A549 (cell line): ENCODE measurements at regions not wholly inside any gene's neighbourhood (a gene's known extent, or its start where the extent isn't known, plus 50 kb on each side); places are given as distances from the start of the nearest gene placed in this dataset.

ENCODE experiments used
- ATAC-seq, 2 experiments: fragments of 200-7000 bp in 1 of 2; fragments of >200 bp in 1 of 2; cut with Nextera tagmentation in 1 of 2; cut with Tn5 transposase in 1 of 2; 3 replicates each; pipeline versions ENCODE4 v1.8.0 to v1.9.1; 2018 to 2020; ENCODE audit warnings: mild to moderate bottlenecking in 1 of 2, moderate library complexity in 1 of 2
- CTCF ChIA-PET: fragments of 300-600 bp; sonication (Branson Sonifier 250); formaldehyde crosslinking; extraction: SDS; loops from one replicate; lab custom pipeline; 2021; ENCODE audit warnings: antibody characterized with exemption, inconsistent platforms; lab: Yijun Ruan, JAX
- POLR2A ChIA-PET: fragments of 350-600 bp; formaldehyde crosslinking; extraction: SDS; loops from one replicate; lab custom pipeline; 2021; ENCODE audit warnings: antibody characterized with exemption, inconsistent platforms; lab: Yijun Ruan, JAX
- DNase-seq, 2 experiments: peaks; one replicate each; pipeline versions ENCODE4 v3.0.0 to v3.0.0-alpha.2; 2011 to 2016; ENCODE audit warnings: low read depth in 1 of 2, low spot score in 1 of 2
- FAIRE-seq: peaks from 2 replicates; lab custom pipeline; 2011; peaks lifted over from hg19 to GRCh38; lab: Jason Lieb, UNC
- H3K27ac ChIP-seq, 2 experiments: fragments of >200 bp; sonication (Bioruptor Twin); formaldehyde crosslinking; 3 replicates each; pipeline ENCODE4 v1.5.1; 2016 to 2017
- H3K4me1 ChIP-seq: fragments of >200 bp; sonication (Bioruptor Twin); formaldehyde crosslinking; 3 replicates; pipeline ENCODE4 v1.6.1; 2016
- H3K4me2 ChIP-seq: fragments of >200 bp; sonication (Bioruptor Twin); formaldehyde crosslinking; 3 replicates; pipeline ENCODE4 v1.6.1; 2016
- H3K4me3 ChIP-seq: fragments of >200 bp; sonication (Bioruptor Twin); formaldehyde crosslinking; 3 replicates; pipeline ENCODE4 v1.5.1; 2016
- H3K9me3 ChIP-seq: fragments of >200 bp; sonication (Bioruptor Twin); formaldehyde crosslinking; 3 replicates; pipeline ENCODE4 v1.6.1; 2016
- CBX8 ChIP-seq: fragments of 200-600 bp; sonication (generic); IDR thresholded peaks from 2 replicates; pipeline ENCODE4 v1.6.1; 2016
- CHD4 ChIP-seq: fragments of 200-600 bp; sonication (generic); IDR thresholded peaks from 2 replicates; pipeline ENCODE4 v1.6.1; 2016; ENCODE audit warnings: antibody characterized with exemption, mild to moderate bottlenecking, borderline replicate concordance
- EHF ChIP-seq: fragments of 250-450 bp; sonication (Bioruptor Pico); IDR thresholded peaks from 2 replicates; pipeline ENCODE4 v1.5.0; 2020; ENCODE audit warnings: mild to moderate bottlenecking
- EHMT2 ChIP-seq: fragments of 200-600 bp; sonication (generic); IDR thresholded peaks from 2 replicates; pipeline ENCODE4 v1.6.1; 2016; ENCODE audit warnings: antibody characterized with exemption, low read depth, mild to moderate bottlenecking, moderate library complexity
- FOXS1 ChIP-seq: fragments of 250-450 bp; sonication (Bioruptor Pico); IDR thresholded peaks from 2 replicates; pipeline ENCODE4 v1.5.0; 2020; ENCODE audit warnings: mild to moderate bottlenecking, moderate library complexity
- GATA3 ChIP-seq: IDR thresholded peaks from 2 replicates; pipeline ENCODE4 v1.6.1; 2012; ENCODE audit warnings: borderline replicate concordance
- HEYL ChIP-seq: fragments of 250-450 bp; sonication (Bioruptor Pico); IDR thresholded peaks from 2 replicates; pipeline ENCODE4 v1.8.0; 2021; ENCODE audit warnings: mild to moderate bottlenecking, moderate library complexity
- HOXB5 ChIP-seq: fragments of 250-450 bp; sonication (Bioruptor Pico); IDR thresholded peaks from 2 replicates; pipeline ENCODE4 v1.5.0; 2020; ENCODE audit warnings: mild to moderate bottlenecking, moderate library complexity
- JUNB ChIP-seq: fragments of >200 bp; sonication (Bioruptor Twin); formaldehyde crosslinking; IDR thresholded peaks from 2 replicates; pipeline ENCODE4 v1.6.1; 2016
- KDM5A ChIP-seq: fragments of 200-600 bp; sonication (generic); IDR thresholded peaks from 2 replicates; pipeline ENCODE4 v1.6.1; 2016; ENCODE audit warnings: antibody characterized with exemption, mild to moderate bottlenecking
- MAFK ChIP-seq: fragments of 450-650 bp; IDR thresholded peaks from 2 replicates; pipeline ENCODE4 v1.6.1; 2014; ENCODE audit not compliant: partially characterized antibody
- MAZ ChIP-seq: fragments of 150-350 bp; IDR thresholded peaks from 2 replicates; pipeline ENCODE4 v1.6.1; 2014; ENCODE audit warnings: antibody characterized with exemption, low read depth, low read length, borderline replicate concordance
- NFE2L2 ChIP-seq: fragments of 150-350 bp; conservative IDR thresholded peaks from 2 replicates; pipeline ENCODE4 v1.6.1; 2014; ENCODE audit warnings: low read length
- NPAS2 ChIP-seq: fragments of 250-450 bp; sonication (Bioruptor Pico); IDR thresholded peaks from 2 replicates; pipeline ENCODE4 v1.8.0; 2022; ENCODE audit warnings: mild to moderate bottlenecking, moderate library complexity, borderline replicate concordance
- NR3C1 ChIP-seq: fragments of >200 bp; sonication (Bioruptor Twin); formaldehyde crosslinking; IDR thresholded peaks from 3 replicates; pipeline ENCODE4 v1.6.1; 2017
- RARB ChIP-seq: fragments of 250-450 bp; sonication (Bioruptor Pico); IDR thresholded peaks from 2 replicates; pipeline ENCODE4 v1.8.0; 2021; ENCODE audit warnings: mild to moderate bottlenecking, moderate library complexity
- RNF2 ChIP-seq: fragments of 200-600 bp; sonication (generic); IDR thresholded peaks from 2 replicates; pipeline ENCODE4 v1.6.1; 2016; ENCODE audit warnings: low read depth, mild to moderate bottlenecking, antibody characterized with exemption, moderate library complexity, borderline replicate concordance
- WGBS: methylation state at CpG from one replicate; pipeline ENCODE4 v1.1.6; 2017; ENCODE audit errors: missing lambda C conversion rate; 5-methylcytosine and 5-hydroxymethylcytosine counted together
- TF ChIP-seq, protein P1 (sequence below): fragments of 200-600 bp; sonication (generic); IDR thresholded peaks from 2 replicates; pipeline ENCODE4 v1.6.1; 2016; ENCODE audit warnings: antibody characterized with exemption, mild to moderate bottlenecking, moderate library complexity
- TF ChIP-seq, protein P2 (sequence below): fragments of >200 bp; sonication (Bioruptor Twin); formaldehyde crosslinking; IDR thresholded peaks from 3 replicates; pipeline ENCODE4 v1.6.1; 2016

- H3K4me3 ChIP-seq, result no peak overlapping the region
- POLR2A ChIA-PET, result no interaction called here
- H3K4me1 ChIP-seq, result no peaks in the 10 kb centered on the region
- CTCF ChIA-PET, result interaction anchor here (1.6 kb wide), 1 partner anchor 34 kb away, joined by 4 read pairs; no protein-coding TSS in a partner anchor
- no peak for FAIRE-seq
- H3K4me2 ChIP-seq, result no peak overlapping the region
- no peak for ATAC-seq
- WGBS, result 52% methylated on average over 13 of the region's 13 CpGs
- no peak for DNase-seq
- TF ChIP-seq CBX8, result no peak
- no peak for TF ChIP-seq NFE2L2
- TF ChIP-seq RNF2, result no peak
- no peak for TF ChIP-seq GATA3
- TF ChIP-seq, protein P1, sequence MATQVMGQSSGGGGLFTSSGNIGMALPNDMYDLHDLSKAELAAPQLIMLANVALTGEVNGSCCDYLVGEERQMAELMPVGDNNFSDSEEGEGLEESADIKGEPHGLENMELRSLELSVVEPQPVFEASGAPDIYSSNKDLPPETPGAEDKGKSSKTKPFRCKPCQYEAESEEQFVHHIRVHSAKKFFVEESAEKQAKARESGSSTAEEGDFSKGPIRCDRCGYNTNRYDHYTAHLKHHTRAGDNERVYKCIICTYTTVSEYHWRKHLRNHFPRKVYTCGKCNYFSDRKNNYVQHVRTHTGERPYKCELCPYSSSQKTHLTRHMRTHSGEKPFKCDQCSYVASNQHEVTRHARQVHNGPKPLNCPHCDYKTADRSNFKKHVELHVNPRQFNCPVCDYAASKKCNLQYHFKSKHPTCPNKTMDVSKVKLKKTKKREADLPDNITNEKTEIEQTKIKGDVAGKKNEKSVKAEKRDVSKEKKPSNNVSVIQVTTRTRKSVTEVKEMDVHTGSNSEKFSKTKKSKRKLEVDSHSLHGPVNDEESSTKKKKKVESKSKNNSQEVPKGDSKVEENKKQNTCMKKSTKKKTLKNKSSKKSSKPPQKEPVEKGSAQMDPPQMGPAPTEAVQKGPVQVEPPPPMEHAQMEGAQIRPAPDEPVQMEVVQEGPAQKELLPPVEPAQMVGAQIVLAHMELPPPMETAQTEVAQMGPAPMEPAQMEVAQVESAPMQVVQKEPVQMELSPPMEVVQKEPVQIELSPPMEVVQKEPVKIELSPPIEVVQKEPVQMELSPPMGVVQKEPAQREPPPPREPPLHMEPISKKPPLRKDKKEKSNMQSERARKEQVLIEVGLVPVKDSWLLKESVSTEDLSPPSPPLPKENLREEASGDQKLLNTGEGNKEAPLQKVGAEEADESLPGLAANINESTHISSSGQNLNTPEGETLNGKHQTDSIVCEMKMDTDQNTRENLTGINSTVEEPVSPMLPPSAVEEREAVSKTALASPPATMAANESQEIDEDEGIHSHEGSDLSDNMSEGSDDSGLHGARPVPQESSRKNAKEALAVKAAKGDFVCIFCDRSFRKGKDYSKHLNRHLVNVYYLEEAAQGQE, result no peak
- TF ChIP-seq NR3C1, result no peak
- TF ChIP-seq MAFK, result no peak
- TF ChIP-seq FOXS1 (CRISPR knock-in tag), result no peak
- TF ChIP-seq NPAS2 (CRISPR knock-in tag), result no peak
- TF ChIP-seq, protein P2, sequence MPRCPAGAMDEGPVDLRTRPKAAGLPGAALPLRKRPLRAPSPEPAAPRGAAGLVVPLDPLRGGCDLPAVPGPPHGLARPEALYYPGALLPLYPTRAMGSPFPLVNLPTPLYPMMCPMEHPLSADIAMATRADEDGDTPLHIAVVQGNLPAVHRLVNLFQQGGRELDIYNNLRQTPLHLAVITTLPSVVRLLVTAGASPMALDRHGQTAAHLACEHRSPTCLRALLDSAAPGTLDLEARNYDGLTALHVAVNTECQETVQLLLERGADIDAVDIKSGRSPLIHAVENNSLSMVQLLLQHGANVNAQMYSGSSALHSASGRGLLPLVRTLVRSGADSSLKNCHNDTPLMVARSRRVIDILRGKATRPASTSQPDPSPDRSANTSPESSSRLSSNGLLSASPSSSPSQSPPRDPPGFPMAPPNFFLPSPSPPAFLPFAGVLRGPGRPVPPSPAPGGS, result no peak
- no peak for TF ChIP-seq EHMT2
- no peak for TF ChIP-seq JUNB
- TF ChIP-seq MAZ, result no peak
- no peak for TF ChIP-seq KDM5A
- TF ChIP-seq, all 56 proteins: peak for 0
- H3K27ac ChIP-seq, result no peak overlapping the region
- H3K9me3 ChIP-seq, result peaks cover 9% of the 10 kb centered on the region; the same call in 2 of the 3 replicates
Observed at GRCh38 chr12:131420867-131421447, 289.9 kb upstream of the SFSWAP start.

- no peak for ATAC-seq
- FAIRE-seq, result no peak
- WGBS, result 68% methylated on average over 10 of the region's 10 CpGs
- no peak overlapping the region for H3K4me2 ChIP-seq
- no peak for DNase-seq
- H3K27ac ChIP-seq, result no peak overlapping the region
- no peak overlapping the region for H3K4me3 ChIP-seq
- TF ChIP-seq EHF (CRISPR knock-in tag), result no peak
- no peak for TF ChIP-seq CHD4
- TF ChIP-seq HOXB5 (CRISPR knock-in tag), result no peak
- no peak for TF ChIP-seq RARB (CRISPR knock-in tag)
- TF ChIP-seq, protein P1, result no peak
- no peak for TF ChIP-seq HEYL (CRISPR knock-in tag)
- TF ChIP-seq, all 56 proteins: peak for 0
- no peaks in the 10 kb centered on the region for H3K4me1 ChIP-seq
- ChIA-PET CTCF (interaction anchor here (1.6 kb wide), 1 partner anchor 33 kb away, joined by 4 read pairs; no protein-coding TSS in a partner anchor), POLR2A (no interaction called here)
- peaks cover 9% of the 10 kb centered on the region; the same call in 2 of the 3 replicates for H3K9me3 ChIP-seq
Observed at GRCh38 chr12:131421509-131422186, 289.2 kb upstream of the SFSWAP start.
